ENCODE measurements at regions not wholly inside any gene's neighbourhood (a gene's known extent, or its start where the extent isn't known, plus 50 kb on each side); places are given as distances from the start of the nearest gene placed in this dataset.

- ChIA-PET POLR2A (ENCODE audit: unreplicated experiment) (no interaction called here), CTCF (no interaction called here)
- Histone ChIP-seq H4K20me1 (ENCODE audit: insufficient read depth) (no peaks in the 10 kb centered on the region), H2AFZ (no peak overlapping the region), H3K36me3 (ENCODE audit: low read depth) (no peaks in the 10 kb centered on the region), H3K4me3 (no peak overlapping the region), H3K27ac (no peak overlapping the region), H3K9me2 (ENCODE audit: insufficient read depth) (no peaks in the 10 kb centered on the region), H3K27me3 (ENCODE audit: insufficient read depth, low read depth) (no peaks in the 10 kb centered on the region), H3K4me1 (replicated peaks; ENCODE audit: insufficient read depth) (no peaks in the 10 kb centered on the region), H3K79me2 (ENCODE audit: low read depth) (no peaks in the 10 kb centered on the region), H3F3A (ENCODE audit: insufficient read depth, low read depth) (no peaks in the 10 kb centered on the region), H3K9me3 (ENCODE audit: insufficient read depth, low read depth) (no peaks in the 10 kb centered on the region), H3K4me2 (no peak overlapping the region)
- TF ChIP-seq, protein P1, sequence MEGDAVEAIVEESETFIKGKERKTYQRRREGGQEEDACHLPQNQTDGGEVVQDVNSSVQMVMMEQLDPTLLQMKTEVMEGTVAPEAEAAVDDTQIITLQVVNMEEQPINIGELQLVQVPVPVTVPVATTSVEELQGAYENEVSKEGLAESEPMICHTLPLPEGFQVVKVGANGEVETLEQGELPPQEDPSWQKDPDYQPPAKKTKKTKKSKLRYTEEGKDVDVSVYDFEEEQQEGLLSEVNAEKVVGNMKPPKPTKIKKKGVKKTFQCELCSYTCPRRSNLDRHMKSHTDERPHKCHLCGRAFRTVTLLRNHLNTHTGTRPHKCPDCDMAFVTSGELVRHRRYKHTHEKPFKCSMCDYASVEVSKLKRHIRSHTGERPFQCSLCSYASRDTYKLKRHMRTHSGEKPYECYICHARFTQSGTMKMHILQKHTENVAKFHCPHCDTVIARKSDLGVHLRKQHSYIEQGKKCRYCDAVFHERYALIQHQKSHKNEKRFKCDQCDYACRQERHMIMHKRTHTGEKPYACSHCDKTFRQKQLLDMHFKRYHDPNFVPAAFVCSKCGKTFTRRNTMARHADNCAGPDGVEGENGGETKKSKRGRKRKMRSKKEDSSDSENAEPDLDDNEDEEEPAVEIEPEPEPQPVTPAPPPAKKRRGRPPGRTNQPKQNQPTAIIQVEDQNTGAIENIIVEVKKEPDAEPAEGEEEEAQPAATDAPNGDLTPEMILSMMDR (conservative IDR thresholded peaks at IDR 0.05), result no peak
- no peak for TF ChIP-seq EZH2 (IDR thresholded peaks at IDR 0.05; ENCODE audit: low read depth)
- DNase-seq, result no peak
- no TSS peak for BruUV-seq (replicated peaks)
- intact Hi-C loops (cut with micrococcal nuclease; ENCODE audit: unreplicated experiment), result no loop called here
Measured at GRCh38 chr6:50510361-50510760, 203.0 kb upstream of the TFAP2D start.

DNA sequence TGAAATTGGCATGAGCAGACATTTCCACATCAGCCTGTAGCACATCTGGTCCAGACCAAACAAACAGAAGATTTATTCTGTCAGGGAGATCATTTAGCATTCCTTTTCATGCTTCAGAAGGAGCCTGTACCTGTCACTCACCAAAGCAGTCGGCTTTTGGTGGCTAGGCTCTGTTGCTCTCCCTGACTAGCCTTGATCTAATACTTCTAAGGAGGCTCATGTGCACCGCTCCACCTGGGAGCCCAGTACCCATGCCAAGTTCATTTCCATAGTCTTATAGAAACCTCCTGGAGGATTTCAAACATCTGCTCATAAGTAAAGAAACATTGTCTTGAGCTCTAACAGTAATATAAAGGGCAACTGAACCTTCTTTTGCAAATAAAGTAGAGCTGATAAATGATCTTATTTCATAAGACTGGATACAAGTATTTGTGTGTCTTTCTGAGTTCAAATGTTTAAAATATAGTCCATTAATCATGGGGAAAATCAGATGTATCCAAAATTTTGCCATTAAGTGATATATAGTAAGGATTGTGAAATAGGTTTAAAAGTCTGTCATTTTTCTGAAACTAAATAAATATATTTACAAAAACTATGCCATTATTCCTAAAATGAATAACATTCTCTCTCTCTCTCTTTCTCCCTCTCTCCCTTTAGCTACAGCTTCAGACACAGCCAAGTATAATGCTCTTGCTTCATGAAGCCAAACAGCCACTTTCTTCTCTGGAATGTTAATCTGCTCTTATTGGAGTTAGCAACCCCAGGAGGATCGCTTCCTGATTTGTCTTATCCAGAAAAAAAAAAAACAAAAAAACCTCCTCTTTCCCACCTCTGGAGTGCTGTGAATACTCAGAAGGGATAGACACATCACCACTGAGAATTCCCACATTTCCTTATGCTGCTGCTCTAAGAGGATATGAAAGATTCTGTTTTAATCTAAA lies 192.7 kb upstream of the TFAP2D start:
- ChIA-PET POLR2A (ENCODE audit: unreplicated experiment) (no interaction called here), CTCF (no interaction called here)
- H3K27ac ChIP-seq, result no peak overlapping the region
- H3K4me1 ChIP-seq (replicated peaks; ENCODE audit: insufficient read depth), result no peaks in the 10 kb centered on the region
- no peaks in the 10 kb centered on the region for H3K27me3 ChIP-seq (ENCODE audit: insufficient read depth, low read depth)
- H3K36me3 ChIP-seq (ENCODE audit: low read depth), result no peaks in the 10 kb centered on the region
- H3F3A ChIP-seq (ENCODE audit: insufficient read depth, low read depth), result no peaks in the 10 kb centered on the region
- H3K4me3 ChIP-seq, result no peak overlapping the region
- TF ChIP-seq, protein P1 (conservative IDR thresholded peaks at IDR 0.05), result no peak
- no peak for TF ChIP-seq EZH2 (IDR thresholded peaks at IDR 0.05; ENCODE audit: low read depth)
- no TSS peak for BruUV-seq (replicated peaks)
- DNase-seq, result no peak
- no peak overlapping the region for H3K4me2 ChIP-seq
- H2AFZ ChIP-seq, result no peak overlapping the region
- H3K9me2 ChIP-seq (ENCODE audit: insufficient read depth), result peaks cover 4% of the 10 kb centered on the region; the same call in 1 of the 2 replicates
- H3K79me2 ChIP-seq (ENCODE audit: low read depth), result no peaks in the 10 kb centered on the region
- no peaks in the 10 kb centered on the region for H3K9me3 ChIP-seq (ENCODE audit: insufficient read depth, low read depth)
- H4K20me1 ChIP-seq (ENCODE audit: insufficient read depth), result no peaks in the 10 kb centered on the region
- intact Hi-C loops (cut with micrococcal nuclease; ENCODE audit: unreplicated experiment), result no loop called here

GRCh38 chr6:50524341-50524740 lies 189.0 kb upstream of the TFAP2D start:
- intact Hi-C loops (cut with micrococcal nuclease; ENCODE audit: unreplicated experiment), result no loop called here
- no TSS peak for BruUV-seq (replicated peaks)
- Histone ChIP-seq H3K9me3 (ENCODE audit: insufficient read depth, low read depth) (no peaks in the 10 kb centered on the region), H4K20me1 (ENCODE audit: insufficient read depth) (no peaks in the 10 kb centered on the region), H2AFZ (no peak overlapping the region), H3K27me3 (ENCODE audit: insufficient read depth, low read depth) (no peaks in the 10 kb centered on the region), H3K4me1 (replicated peaks; ENCODE audit: insufficient read depth) (no peaks in the 10 kb centered on the region), H3K4me3 (no peak overlapping the region), H3F3A (ENCODE audit: insufficient read depth, low read depth) (no peaks in the 10 kb centered on the region), H3K9me2 (ENCODE audit: insufficient read depth) (peaks cover 4% of the 10 kb centered on the region; the same call in 1 of the 2 replicates), H3K36me3 (ENCODE audit: low read depth) (no peaks in the 10 kb centered on the region), H3K4me2 (no peak overlapping the region), H3K27ac (no peak overlapping the region), H3K79me2 (ENCODE audit: low read depth) (no peaks in the 10 kb centered on the region)
- POLR2A ChIA-PET (ENCODE audit: unreplicated experiment), result no interaction called here
- CTCF ChIA-PET, result no interaction called here
- no peak for DNase-seq
- no peak for TF ChIP-seq EZH2 (IDR thresholded peaks at IDR 0.05; ENCODE audit: low read depth)
- TF ChIP-seq, protein P1 (conservative IDR thresholded peaks at IDR 0.05), result no peak

Measured in PC-9 (cell line).